Astrocyte of the cerebellum (primary cell): ENCODE measurements at regions not wholly inside any gene's neighbourhood (a gene's known extent, or its start where the extent isn't known, plus 50 kb on each side); places are given as distances from the start of the nearest gene placed in this dataset.

Experiments
- DNase-seq: peaks from one replicate; pipeline ENCODE4 v3.0.0-alpha.2; 2011; ENCODE audit warnings: low read depth
- H3K4me3 ChIP-seq: 2 replicates; pipeline ENCODE4 v1.5.1; 2011; ENCODE audit warnings: mild to moderate bottlenecking, low read depth, low read length, moderate library complexity
- in situ Hi-C: cut with HindIII; loops from 2 replicates; pipeline ENCODE4 v1.10.0; 2017; ENCODE audit warnings: low sequenced_read_pairs
- TF ChIP-seq, protein P1 (sequence below): IDR thresholded peaks from 2 replicates; pipeline ENCODE4 v1.5.1; 2012; ENCODE audit warnings: low read length, low read depth, moderate library complexity, mild to moderate bottlenecking; ENCODE audit errors: missing control alignments

- in situ Hi-C loops = no loop called here
- no peak overlapping the region for H3K4me3 ChIP-seq
- no peak for DNase-seq
- TF ChIP-seq, protein P1, sequence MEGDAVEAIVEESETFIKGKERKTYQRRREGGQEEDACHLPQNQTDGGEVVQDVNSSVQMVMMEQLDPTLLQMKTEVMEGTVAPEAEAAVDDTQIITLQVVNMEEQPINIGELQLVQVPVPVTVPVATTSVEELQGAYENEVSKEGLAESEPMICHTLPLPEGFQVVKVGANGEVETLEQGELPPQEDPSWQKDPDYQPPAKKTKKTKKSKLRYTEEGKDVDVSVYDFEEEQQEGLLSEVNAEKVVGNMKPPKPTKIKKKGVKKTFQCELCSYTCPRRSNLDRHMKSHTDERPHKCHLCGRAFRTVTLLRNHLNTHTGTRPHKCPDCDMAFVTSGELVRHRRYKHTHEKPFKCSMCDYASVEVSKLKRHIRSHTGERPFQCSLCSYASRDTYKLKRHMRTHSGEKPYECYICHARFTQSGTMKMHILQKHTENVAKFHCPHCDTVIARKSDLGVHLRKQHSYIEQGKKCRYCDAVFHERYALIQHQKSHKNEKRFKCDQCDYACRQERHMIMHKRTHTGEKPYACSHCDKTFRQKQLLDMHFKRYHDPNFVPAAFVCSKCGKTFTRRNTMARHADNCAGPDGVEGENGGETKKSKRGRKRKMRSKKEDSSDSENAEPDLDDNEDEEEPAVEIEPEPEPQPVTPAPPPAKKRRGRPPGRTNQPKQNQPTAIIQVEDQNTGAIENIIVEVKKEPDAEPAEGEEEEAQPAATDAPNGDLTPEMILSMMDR = no peak
Observed at GRCh38 chr2:123769001-123769400, 256.1 kb upstream of the CNTNAP5 start.

DNA sequence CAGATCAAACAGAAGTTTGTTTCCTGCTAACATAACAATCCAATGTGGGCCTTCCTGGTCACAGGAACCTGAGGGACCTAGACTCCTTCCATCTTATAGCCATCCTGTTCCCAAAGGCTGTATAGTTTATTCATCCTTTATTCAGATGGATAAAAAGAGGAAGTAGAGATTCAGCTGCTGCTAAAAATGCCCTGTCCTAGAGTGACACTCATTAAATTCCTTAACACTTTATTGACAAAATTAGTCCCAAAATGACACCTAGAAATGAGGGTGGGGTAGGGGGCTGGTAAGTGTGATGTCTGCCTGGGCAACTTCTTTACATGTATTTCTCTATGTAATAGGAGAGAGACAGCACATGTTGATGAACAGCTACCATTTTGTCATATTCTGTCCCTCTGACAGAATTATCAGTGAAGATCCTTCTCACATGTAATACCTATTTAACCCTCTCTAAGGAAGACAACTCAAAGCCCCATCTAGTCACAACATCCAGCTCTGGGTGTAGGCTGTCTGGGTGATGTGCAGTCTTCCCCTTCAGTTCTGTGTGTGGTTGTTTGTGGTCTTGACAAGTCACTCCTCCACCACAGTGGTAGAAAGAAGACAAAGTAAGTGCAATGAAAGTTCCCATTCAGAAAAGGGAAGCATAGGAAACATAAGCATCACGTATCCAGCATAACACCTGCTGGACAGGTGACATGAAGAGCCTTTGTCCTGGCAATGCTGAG lies 253.9 kb upstream of the CNTNAP5 start:
- DNase-seq = no peak
- no peak overlapping the region for H3K4me3 ChIP-seq
- in situ Hi-C loops = no loop called here
- TF ChIP-seq, protein P1 = no peak

DNA sequence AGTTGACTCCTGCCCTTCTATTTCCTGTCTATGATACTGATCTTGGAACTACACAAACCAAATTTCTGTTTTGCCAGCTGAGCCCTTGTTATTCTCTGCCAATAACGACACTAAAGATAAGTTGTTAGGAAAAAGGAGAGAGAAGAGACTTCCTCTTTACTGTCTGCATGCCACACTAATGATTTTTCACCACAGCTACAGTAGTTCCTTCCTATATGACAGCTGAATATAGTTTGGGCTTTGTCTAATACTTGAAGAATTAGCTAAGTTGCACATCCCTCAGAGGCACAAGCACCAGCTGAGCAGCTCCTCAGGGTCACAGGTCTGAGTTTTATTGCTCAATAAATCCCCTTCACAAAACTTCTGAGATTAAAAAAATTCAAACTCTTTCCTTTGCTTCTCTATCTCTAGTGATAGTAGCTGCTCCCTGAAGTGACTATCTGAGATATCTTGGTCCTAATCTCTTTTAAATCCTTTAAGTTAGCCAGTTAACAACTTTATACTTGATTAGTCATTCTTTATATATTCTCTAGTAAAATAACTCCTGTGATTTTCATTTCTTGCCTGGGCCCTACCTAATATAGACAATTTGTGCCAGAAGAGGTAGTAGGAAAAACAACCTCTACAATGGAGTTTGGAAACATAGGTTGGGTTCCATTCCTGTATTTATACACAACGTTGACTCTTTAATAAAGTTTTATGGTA lies 253.0 kb upstream of the CNTNAP5 start:
- no peak for DNase-seq
- H3K4me3 ChIP-seq = no peak overlapping the region
- TF ChIP-seq, protein P1 = no peak
- in situ Hi-C loops = no loop called here

GRCh38 chr2:123777116-123777515 lies 248.0 kb upstream of the CNTNAP5 start:
- TF ChIP-seq, protein P1 = no peak
- no peak for DNase-seq
- no peak overlapping the region for H3K4me3 ChIP-seq
- in situ Hi-C loops = no loop called here

DNA sequence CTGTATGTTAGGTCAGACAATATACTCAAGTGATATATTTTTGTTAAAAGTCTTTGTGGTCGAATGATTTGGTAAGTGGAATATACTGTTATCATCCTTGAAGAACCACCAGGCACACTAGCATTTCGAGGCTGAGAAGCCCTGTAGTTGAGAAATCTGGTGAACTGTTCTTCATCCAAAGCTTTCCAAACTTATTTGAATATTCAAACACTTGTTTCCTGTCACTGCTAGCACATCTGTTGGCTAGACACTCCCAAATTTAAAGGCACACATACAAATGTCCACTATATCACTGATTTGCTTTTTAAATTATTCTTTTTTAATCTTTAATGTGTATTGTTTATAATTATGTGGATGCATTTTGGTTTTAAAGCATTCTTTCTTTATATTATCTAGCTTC lies 241.9 kb upstream of the CNTNAP5 start:
- H3K4me3 ChIP-seq = no peak overlapping the region
- in situ Hi-C loops = no loop called here
- TF ChIP-seq, protein P1 = no peak
- DNase-seq = no peak

DNA sequence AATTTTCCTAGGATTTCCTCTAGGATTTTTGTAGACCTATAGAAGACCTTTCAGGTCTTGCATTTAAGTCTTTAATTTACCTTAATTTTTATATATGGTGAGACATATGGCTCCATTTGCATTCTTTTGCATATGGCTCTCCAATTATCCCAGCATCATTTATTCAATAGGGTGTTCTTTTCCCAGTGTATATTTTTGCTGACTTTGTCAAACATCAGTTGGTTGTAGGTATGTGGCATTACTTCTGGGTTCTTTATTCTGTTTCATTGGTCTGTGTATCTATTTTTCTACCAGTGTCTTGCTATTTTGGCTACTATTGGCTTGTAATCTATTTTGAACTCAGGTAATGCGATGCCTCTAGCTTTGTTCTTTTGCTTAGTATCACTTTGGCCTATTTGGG lies 239.8 kb upstream of the CNTNAP5 start:
- no peak for DNase-seq
- TF ChIP-seq, protein P1 = no peak
- H3K4me3 ChIP-seq = no peak overlapping the region
- in situ Hi-C loops = no loop called here
